ENCODE measurements at regions not wholly inside any gene's neighbourhood (a gene's known extent, or its start where the extent isn't known, plus 50 kb on each side); places are given as distances from the start of the nearest gene placed in this dataset.
A peak's percentile ranks its signal among the peaks of the same experiment; 100 is the strongest.
"Not testable (repeated sequence)": the region's sequence is repeated elsewhere in the genome, so short reads cannot be mapped to it uniquely, and the experiment has no call there.

GRCh38 chr10:114872519-114873087 lies 51.0 kb downstream of the FHIP2A start:
- no peak for DNase-seq (ENCODE audit: low read depth in 2 of 2)

GRCh38 chr10:114874827-114875411 lies 53.3 kb downstream of the FHIP2A start:
- DNase-seq (ENCODE audit: low read depth in 2 of 2) = no peak

GRCh38 chr10:114875590-114876081 lies 54.1 kb downstream of the FHIP2A start:
- not testable (repeated sequence) for DNase-seq (ENCODE audit: low read depth in 2 of 2)

- DNase-seq (ENCODE audit: low read depth in 2 of 2) = no peak
Measured at GRCh38 chr10:114876169-114876568, 54.6 kb downstream of the FHIP2A start.

GRCh38 chr10:114876602-114877300 lies 55.2 kb downstream of the FHIP2A start:
- DNase-seq (ENCODE audit: low read depth in 2 of 2) = no peak

GRCh38 chr10:114877301-114877644 lies 55.7 kb downstream of the FHIP2A start:
- no peak for DNase-seq (ENCODE audit: low read depth in 2 of 2)

- DNase-seq (ENCODE audit: low read depth in 2 of 2) = no peak
Measured at GRCh38 chr10:114879093-114879492, 57.5 kb downstream of the FHIP2A start.

- DNase-seq (ENCODE audit: low read depth in 2 of 2) = no peak
Measured at GRCh38 chr10:114879541-114880158, 58.1 kb downstream of the FHIP2A start.

- DNase-seq (ENCODE audit: low read depth in 2 of 2) = peak; percentile 42 to 55
Measured at GRCh38 chr10:114881417-114881816, 56.6 kb upstream of the TRUB1 start.

GRCh38 chr10:114881901-114882300 lies 56.1 kb upstream of the TRUB1 start:
- DNase-seq (ENCODE audit: low read depth in 2 of 2) = no peak

- no peak for DNase-seq (ENCODE audit: low read depth in 2 of 2)
Measured at GRCh38 chr10:114885443-114885842, 52.6 kb upstream of the TRUB1 start.
